Posterior cingulate gyrus (tissue), 11 donors: ENCODE measurements at regions not wholly inside any gene's neighbourhood (a gene's known extent, or its start where the extent isn't known, plus 50 kb on each side); places are given as distances from the start of the nearest gene placed in this dataset.

Source experiments
- DNase-seq, 10 donors: peaks; one replicate each; pipeline versions ENCODE4 v3.0.0 to v3.0.0-alpha.2; 2020 to 2021; ENCODE audit warnings: mixed read lengths in 3 of 10
- intact Hi-C: fragments of 100-400 bp; cut with DNase I; formaldehyde crosslinking; loops from one replicate; pipeline ENCODE4 v1.15.1; 2023

DNA sequence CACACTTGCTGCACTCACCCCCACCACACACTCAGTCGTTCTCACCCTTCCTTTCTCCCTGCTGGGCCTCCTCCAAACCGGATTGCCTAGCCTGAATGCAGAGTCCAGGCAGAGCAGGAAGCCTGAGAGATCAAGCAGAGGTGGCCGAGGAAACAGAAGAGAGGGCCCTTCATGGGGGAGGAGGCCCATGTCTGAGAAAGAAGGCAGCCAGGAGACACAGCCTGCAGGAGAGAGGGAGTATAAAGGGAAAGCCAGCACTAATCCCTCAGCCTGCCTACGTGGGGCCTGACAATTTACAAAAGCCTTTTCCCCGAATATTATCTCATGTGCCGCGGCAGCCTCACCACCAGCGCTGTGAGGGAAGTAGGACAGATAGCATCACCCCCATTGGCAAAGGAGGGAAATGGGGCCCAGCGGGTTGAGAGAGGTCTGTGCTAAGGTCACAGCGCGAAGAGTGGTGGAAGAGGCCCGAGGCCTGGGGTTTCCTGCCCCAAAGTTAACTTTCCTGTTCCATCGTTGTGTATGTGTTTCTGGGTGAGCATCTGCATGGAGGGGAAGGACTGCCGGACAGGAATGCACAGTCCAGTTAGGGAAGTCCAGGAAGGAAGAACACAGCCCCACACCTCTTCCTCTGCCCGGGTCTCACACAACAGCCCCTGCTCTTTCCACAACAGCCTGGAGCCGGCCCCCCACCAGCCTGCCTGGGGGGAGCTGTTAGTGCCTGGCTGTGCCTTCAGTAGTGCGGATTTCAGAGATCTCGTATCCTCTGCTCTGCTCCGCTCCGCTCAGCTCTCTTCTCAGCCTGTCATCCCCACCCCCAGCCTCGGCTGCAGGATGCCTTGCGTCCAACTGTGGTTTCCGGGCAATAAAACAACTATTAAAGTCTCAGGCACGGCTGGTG lies 50.9 kb upstream of the BCOR start:
- DNase-seq = no peak
- intact Hi-C loops = no loop called here

DNA sequence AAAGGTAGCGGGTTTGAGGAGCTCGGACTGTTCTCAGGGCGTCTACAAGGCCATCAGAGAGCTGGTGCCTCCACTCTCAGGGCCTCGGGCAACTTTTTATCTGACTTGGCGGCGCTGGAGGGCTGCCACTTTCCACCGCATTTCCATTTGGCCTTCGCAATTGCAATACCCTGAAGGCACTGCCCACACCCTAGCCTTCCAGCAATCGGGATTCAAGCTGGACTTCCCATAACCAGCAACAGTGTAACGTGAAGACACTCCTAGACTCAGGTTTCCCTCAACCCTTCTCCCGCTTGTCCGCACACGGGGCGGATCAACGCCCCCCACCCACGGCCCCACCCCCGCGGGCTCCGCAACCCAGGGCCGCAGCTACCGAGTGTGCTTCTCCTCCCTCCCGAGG lies 50.2 kb upstream of the BCOR start:
- no peak for DNase-seq
- intact Hi-C loops = no loop called here
